OCI-LY3 (cell line): ENCODE measurements at regions not wholly inside any gene's neighbourhood (a gene's known extent, or its start where the extent isn't known, plus 50 kb on each side); places are given as distances from the start of the nearest gene placed in this dataset.

Source experiments
- H2AFZ ChIP-seq: fragments of 200-600, 300-600 bp; shearing (Covaris generic); 2 replicates; pipeline ENCODE4 v1.6.0; 2014; ENCODE audit warnings: antibody characterized with exemption, low read depth, low read length
- H3K27ac ChIP-seq: fragments of 200-600, 300-600 bp; sonication (generic); 2 replicates; pipeline ENCODE4 v1.5.1; 2014; ENCODE audit warnings: mild to moderate bottlenecking, low read length, moderate library complexity, mixed read lengths
- H3K27me3 ChIP-seq: fragments of 200-600, 300-600 bp; sonication (generic); 2 replicates; pipeline ENCODE4 v1.6.1; 2014; ENCODE audit warnings: low read depth, low read length, mixed read lengths
- H3K36me3 ChIP-seq: fragments of 200-600, 300-600 bp; sonication (generic); replicated peaks from 2 replicates; pipeline ENCODE3; 2014; ENCODE audit warnings: low read depth, low read length, mixed read lengths
- H3K4me1 ChIP-seq: fragments of 300-600, 200-600 bp; sonication (generic); 2 replicates; pipeline ENCODE4 v1.6.1; 2014; ENCODE audit warnings: low read length, mixed read lengths
- H3K4me2 ChIP-seq: fragments of 200-600, 300-600 bp; sonication (generic); 2 replicates; pipeline ENCODE4 v1.6.1; 2014; ENCODE audit warnings: low read length, mixed read lengths
- H3K4me3 ChIP-seq: fragments of 300-600, 200-600 bp; sonication (generic); 2 replicates; pipeline ENCODE4 v1.5.1; 2014; ENCODE audit warnings: antibody characterized with exemption, mild to moderate bottlenecking, low read length, moderate library complexity
- H3K79me2 ChIP-seq: fragments of 300-600, 200-600 bp; shearing (Covaris generic); 2 replicates; pipeline ENCODE4 v1.6.1; 2014; ENCODE audit warnings: mild to moderate bottlenecking, low read length, mixed read lengths
- H3K9ac ChIP-seq: fragments of 300-600, 200-600 bp; shearing (Covaris generic); 2 replicates; pipeline ENCODE4 v1.6.0; 2014; ENCODE audit warnings: mild to moderate bottlenecking, low read length, moderate library complexity
- H3K9me3 ChIP-seq: fragments of 200-600, 300-600 bp; shearing (Covaris generic); 2 replicates; pipeline ENCODE4 v1.6.1; 2014; ENCODE audit warnings: low read length, mixed read lengths; ENCODE audit not compliant: insufficient read depth
- H4K20me1 ChIP-seq: fragments of 200-600, 300-600 bp; sonication (generic); 2 replicates; pipeline ENCODE4 v1.6.1; 2016; ENCODE audit warnings: low read length, mixed read lengths; ENCODE audit not compliant: insufficient read depth
- CTCF ChIP-seq: fragments of 200-600, 300-600 bp; sonication (generic); IDR thresholded peaks from 2 replicates; pipeline ENCODE4 v1.5.1; 2014; ENCODE audit warnings: antibody characterized with exemption, low read length, low read depth
- EZH2phosphoT487 ChIP-seq: fragments of 200-600 bp; shearing (Covaris generic); IDR thresholded peaks from 2 replicates; pipeline ENCODE4 v1.6.1; 2018; ENCODE audit warnings: antibody characterized with exemption, mixed run types, low read depth

GRCh38 chr3:30551266-30551665 lies 55.1 kb upstream of the TGFBR2 start:
- H3K9me3 ChIP-seq, result no peaks in the 10 kb centered on the region
- no peak for TF ChIP-seq CTCF
- TF ChIP-seq EZH2phosphoT487, result no peak
- no peak overlapping the region for H3K4me2 ChIP-seq
- H3K4me1 ChIP-seq, result peaks cover 4% of the 10 kb centered on the region; the same call in 1 of the 2 replicates
- no peaks in the 10 kb centered on the region for H3K36me3 ChIP-seq
- H3K27ac ChIP-seq, result no peak overlapping the region
- no peak overlapping the region for H3K9ac ChIP-seq
- H3K4me3 ChIP-seq, result no peak overlapping the region
- no peaks in the 10 kb centered on the region for H4K20me1 ChIP-seq
- H3K79me2 ChIP-seq, result no peaks in the 10 kb centered on the region
- no peaks in the 10 kb centered on the region for H3K27me3 ChIP-seq
- H2AFZ ChIP-seq, result no peak overlapping the region

DNA sequence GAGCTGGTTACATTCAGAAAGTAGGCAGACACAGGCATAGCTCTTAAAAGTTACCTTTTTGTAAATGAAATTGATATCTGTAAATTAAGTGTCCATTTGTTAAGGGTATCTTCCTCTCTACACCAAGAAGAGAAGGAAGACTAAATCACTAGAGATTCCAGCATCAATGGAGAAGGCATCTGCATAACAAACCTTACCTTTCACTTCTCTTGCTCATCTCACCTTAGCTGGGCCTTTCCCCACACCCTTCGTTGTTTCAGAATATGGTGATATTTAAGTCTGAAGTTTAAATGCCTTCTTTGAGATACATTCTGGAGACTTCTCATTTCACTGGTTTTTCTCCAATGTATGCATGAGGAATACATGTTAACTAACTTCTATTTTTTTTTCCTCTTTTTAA lies 54.5 kb upstream of the TGFBR2 start:
- Histone ChIP-seq H3K4me2 (no peak overlapping the region), H3K79me2 (no peaks in the 10 kb centered on the region), H3K4me3 (no peak overlapping the region), H3K9ac (no peak overlapping the region), H3K9me3 (no peaks in the 10 kb centered on the region), H3K4me1 (peaks cover 4% of the 10 kb centered on the region; the same call in 1 of the 2 replicates), H4K20me1 (no peaks in the 10 kb centered on the region), H2AFZ (no peak overlapping the region), H3K27ac (no peak overlapping the region), H3K27me3 (no peaks in the 10 kb centered on the region), H3K36me3 (no peaks in the 10 kb centered on the region)
- TF ChIP-seq CTCF, result no peak

GRCh38 chr3:30553641-30554316 lies 52.6 kb upstream of the TGFBR2 start:
- Histone ChIP-seq H3K79me2 (no peaks in the 10 kb centered on the region), H3K36me3 (no peaks in the 10 kb centered on the region), H3K27me3 (no peaks in the 10 kb centered on the region), H3K9ac (no peak overlapping the region), H3K4me2 (no peak overlapping the region), H2AFZ (no peak overlapping the region), H3K4me1 (no peaks in the 10 kb centered on the region), H4K20me1 (no peaks in the 10 kb centered on the region), H3K9me3 (no peaks in the 10 kb centered on the region), H3K4me3 (no peak overlapping the region), H3K27ac (no peak overlapping the region)
- no peak for TF ChIP-seq EZH2phosphoT487

- Histone ChIP-seq H4K20me1 (no peaks in the 10 kb centered on the region), H3K79me2 (no peaks in the 10 kb centered on the region), H3K4me1 (no peaks in the 10 kb centered on the region), H3K9me3 (no peaks in the 10 kb centered on the region), H3K36me3 (no peaks in the 10 kb centered on the region), H3K27ac (no peak overlapping the region), H3K9ac (no peak overlapping the region), H2AFZ (no peak overlapping the region), H3K4me2 (no peak overlapping the region), H3K27me3 (no peaks in the 10 kb centered on the region), H3K4me3 (no peak overlapping the region)
- TF ChIP-seq CTCF, result no peak
- TF ChIP-seq EZH2phosphoT487, result no peak
Measured at GRCh38 chr3:30554317-30554690, 52.1 kb upstream of the TGFBR2 start.
